ENCODE measurements at regions not wholly inside any gene's neighbourhood (a gene's known extent, or its start where the extent isn't known, plus 50 kb on each side); places are given as distances from the start of the nearest gene placed in this dataset.

DNA sequence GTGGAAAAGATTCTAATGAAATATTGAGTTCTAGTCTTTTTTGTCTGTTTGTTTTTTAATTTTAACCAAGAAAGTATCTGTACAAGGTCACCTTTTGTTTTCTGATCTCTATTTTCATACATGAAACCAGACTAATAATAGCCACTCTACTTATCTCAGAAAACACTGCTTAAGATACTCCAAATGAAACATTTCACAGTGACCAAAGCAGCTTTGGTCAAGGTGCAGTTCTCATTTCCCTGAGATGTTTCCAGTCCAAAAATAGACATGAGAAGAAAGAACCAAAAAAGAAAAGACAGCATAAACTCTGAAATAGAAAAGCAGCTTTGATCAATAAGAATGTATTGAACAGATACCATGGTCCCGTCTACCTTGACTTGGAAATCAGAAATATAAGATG lies 782.8 kb downstream of the RAB28 start:
- no peak overlapping the region for H3K4me3 ChIP-seq (ENCODE audit: low read depth, low read length)
- TF ChIP-seq, protein P1, sequence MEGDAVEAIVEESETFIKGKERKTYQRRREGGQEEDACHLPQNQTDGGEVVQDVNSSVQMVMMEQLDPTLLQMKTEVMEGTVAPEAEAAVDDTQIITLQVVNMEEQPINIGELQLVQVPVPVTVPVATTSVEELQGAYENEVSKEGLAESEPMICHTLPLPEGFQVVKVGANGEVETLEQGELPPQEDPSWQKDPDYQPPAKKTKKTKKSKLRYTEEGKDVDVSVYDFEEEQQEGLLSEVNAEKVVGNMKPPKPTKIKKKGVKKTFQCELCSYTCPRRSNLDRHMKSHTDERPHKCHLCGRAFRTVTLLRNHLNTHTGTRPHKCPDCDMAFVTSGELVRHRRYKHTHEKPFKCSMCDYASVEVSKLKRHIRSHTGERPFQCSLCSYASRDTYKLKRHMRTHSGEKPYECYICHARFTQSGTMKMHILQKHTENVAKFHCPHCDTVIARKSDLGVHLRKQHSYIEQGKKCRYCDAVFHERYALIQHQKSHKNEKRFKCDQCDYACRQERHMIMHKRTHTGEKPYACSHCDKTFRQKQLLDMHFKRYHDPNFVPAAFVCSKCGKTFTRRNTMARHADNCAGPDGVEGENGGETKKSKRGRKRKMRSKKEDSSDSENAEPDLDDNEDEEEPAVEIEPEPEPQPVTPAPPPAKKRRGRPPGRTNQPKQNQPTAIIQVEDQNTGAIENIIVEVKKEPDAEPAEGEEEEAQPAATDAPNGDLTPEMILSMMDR (IDR thresholded peaks at IDR 0.05; ENCODE audit: low read depth, low read length), result no peak

DNA sequence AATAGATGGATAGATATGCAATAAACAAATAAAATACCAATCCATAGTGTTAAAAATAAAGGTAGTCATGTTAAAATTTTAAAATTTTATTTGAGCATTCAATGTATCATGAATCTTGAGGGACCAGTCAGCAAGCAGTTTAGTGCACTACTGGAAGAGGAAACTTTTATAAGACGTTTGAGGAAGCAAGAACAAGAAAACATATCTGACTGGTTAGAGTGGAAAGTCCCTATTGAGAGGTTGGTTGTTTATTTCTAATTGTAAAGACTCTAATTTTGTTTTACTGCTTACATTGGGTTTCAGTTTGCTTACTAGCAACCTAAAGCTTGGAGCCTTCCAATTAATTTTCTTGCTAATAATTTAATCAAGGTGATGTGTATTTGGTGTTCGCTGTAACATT lies 786.2 kb downstream of the RAB28 start:
- TF ChIP-seq, protein P1 (IDR thresholded peaks at IDR 0.05; ENCODE audit: low read depth, low read length), result no peak

DNA sequence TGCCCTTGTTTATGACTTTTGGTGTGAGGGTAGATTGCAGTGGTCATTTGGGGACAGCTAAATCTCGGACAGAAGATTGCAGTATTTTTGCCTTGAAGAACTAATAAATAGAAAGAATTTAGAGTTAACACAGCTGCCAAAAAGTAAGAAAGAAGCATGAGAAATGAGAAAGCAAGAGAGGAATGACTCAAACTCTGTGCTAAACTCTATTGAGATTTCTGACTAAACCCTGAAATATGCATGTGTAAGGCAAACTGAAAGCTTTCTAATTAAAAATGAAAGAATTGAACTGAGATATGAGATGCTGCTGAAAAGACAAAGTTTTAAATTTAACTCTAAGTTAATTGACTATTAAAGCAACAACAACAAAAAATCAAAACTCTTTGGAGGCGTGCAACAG lies 791.3 kb downstream of the RAB28 start:
- no peak overlapping the region for H3K4me3 ChIP-seq (ENCODE audit: low read depth, low read length)
- TF ChIP-seq, protein P1 (IDR thresholded peaks at IDR 0.05; ENCODE audit: low read depth, low read length), result no peak

More for the DNA sequence above, 786.2 kb downstream of the RAB28 start:
- no peak overlapping the region for H3K4me3 ChIP-seq (ENCODE audit: low read depth, low read length)

DNA sequence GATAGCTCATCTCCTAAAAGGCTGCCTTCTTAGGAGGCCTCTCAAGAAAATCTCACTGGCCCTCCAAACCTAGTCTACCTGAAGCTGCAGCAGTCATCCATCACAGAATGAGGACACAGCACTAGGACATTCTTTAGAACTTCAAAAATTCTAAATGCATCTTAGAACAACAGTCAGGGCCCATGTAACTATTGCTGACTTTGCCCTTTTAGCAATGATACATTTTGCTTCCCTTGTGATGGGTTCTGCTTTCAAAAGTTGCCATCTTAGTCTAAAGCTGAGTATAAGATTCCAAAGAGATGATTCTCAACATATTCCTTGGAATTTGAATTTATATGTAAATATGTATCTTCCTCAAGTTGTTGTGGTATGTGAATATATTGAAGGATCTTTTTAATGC lies 793.0 kb downstream of the RAB28 start:
- H3K4me3 ChIP-seq (ENCODE audit: low read depth, low read length), result no peak overlapping the region
- TF ChIP-seq, protein P1 (IDR thresholded peaks at IDR 0.05; ENCODE audit: low read depth, low read length), result no peak

DNA sequence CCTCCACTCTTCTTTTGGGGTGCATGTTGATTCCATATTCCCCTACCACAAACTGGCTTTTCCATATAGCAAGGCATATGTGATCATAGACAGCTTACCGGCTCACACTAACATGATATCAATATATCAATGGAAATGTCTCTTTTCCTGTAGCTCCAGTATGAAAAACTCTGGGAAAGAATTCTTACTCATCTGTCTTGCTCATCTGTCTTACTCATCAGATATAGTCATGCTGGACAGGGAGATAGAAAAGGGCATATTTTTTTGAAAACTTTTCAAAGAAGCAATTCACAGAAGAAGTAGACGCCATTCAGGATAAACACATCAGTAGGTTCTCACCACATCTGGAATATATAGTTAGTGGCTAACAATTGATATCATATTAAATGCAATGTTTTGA lies 794.7 kb downstream of the RAB28 start:
- H3K4me3 ChIP-seq (ENCODE audit: low read depth, low read length), result no peak overlapping the region
- TF ChIP-seq, protein P1 (IDR thresholded peaks at IDR 0.05; ENCODE audit: low read depth, low read length), result no peak

DNA sequence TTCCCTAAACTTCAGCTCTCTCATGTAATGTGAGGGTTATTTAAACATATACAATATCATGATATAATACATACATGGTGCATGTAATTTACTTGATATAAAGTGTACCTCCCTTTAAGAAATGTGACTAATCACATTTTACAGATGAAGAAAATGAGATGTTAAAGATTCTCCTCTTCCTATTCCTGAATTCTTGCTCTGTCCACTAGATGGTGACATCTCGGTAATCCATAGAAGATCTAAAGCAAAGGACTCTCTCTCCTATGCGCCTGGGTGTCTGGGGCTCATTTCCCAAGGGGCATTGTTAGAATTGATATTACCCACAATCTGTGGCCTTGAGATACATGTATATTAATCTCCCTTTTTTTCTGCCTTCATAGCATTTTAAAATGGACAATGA lies 804.9 kb downstream of the RAB28 start:
- no peak overlapping the region for H3K4me3 ChIP-seq (ENCODE audit: low read depth, low read length)
- TF ChIP-seq, protein P1 (IDR thresholded peaks at IDR 0.05; ENCODE audit: low read depth, low read length), result no peak

DNA sequence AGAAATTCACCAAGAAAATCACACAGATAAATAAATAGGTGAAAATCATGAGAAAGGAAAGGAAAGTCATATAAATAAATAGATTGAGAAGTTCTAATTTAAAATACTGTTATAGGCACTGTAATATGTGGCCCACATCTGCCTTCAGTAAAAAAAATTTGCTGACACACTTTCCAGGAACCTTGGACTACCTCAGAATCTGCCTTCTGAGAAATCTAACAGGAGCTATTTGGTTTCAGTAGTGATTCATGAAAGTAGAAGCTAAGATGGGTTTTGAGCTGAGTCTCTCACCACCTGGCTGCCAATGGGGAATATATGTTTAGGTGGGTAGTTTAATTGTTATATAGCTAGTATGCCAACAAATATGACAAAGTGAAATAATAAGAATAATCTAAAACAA lies 810.0 kb downstream of the RAB28 start:
- TF ChIP-seq, protein P1 (IDR thresholded peaks at IDR 0.05; ENCODE audit: low read depth, low read length), result no peak
- H3K4me3 ChIP-seq (ENCODE audit: low read depth, low read length), result no peak overlapping the region
